HG02678 (cell line): ENCODE measurements at regions not wholly inside any gene's neighbourhood (a gene's known extent, or its start where the extent isn't known, plus 50 kb on each side); places are given as distances from the start of the nearest gene placed in this dataset.
"Not testable (repeated sequence)": the region's sequence is repeated elsewhere in the genome, so short reads cannot be mapped to it uniquely, and the experiment has no call there.

ENCODE experiments used
- ATAC-seq: cut with Tn5 transposase; IDR thresholded peaks from one replicate; pipeline ENCODE4 v1.9.1; 2021; ENCODE audit warnings: mild to moderate bottlenecking, moderate library complexity; ENCODE audit not compliant: unreplicated experiment

DNA sequence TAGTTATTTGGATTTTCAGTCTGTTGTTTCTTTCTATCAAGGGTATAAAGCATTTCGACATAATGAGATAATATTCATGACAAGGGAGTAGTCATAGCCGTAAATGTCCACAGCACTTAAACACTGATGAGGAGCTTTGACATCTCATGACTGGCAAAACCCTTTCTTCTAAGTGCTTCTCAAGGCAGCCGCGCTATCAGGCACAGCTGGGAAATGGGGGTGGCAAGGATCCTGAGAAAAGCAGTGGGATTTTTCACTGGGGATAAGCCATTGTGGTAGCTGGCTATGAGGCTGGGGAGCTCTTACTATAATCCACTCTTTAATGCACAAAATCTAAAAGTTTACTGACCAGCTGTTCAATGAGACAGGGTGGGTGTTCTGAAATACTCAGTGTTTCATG, 493.2 kb upstream of the KLF6 start:
- no peak for ATAC-seq

DNA sequence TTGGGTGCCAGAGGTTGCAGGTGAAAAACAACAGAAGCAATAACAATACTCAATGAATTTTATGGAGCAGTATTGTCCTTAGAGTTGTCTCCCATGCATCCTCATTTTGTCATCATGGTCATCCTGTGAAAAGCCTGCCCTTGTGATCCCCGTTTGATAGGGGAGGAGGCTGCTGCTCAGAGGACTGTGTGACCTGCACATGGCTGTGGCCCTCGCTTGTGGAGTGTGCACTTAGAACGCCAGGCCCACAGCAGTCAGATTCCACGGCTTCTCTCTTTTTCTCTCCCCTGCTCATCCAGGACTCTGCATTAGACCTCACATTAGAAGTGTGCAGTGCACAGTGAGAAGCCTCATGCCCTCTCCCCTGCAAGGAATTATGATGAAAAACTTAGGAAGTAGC, 491.1 kb upstream of the KLF6 start:
- no peak for ATAC-seq

DNA sequence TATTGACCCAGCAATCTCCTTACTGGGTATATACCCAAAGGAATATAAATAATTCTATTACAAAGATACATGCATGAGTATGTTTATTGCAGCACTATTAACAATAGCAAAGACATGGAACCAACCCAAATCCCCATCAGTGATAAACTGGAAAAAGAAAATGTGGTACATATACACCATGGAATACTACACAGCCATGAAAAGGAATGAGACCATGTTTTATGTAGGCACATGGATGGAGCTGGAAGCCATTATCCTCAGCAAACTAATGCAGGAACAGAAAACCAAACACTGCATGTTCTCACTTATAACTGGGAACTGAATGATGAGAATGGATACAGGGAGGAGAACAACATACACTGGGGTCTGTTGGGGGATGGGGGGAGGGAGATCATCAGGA, 489.7 kb upstream of the KLF6 start:
- ATAC-seq, result not testable (repeated sequence)

DNA sequence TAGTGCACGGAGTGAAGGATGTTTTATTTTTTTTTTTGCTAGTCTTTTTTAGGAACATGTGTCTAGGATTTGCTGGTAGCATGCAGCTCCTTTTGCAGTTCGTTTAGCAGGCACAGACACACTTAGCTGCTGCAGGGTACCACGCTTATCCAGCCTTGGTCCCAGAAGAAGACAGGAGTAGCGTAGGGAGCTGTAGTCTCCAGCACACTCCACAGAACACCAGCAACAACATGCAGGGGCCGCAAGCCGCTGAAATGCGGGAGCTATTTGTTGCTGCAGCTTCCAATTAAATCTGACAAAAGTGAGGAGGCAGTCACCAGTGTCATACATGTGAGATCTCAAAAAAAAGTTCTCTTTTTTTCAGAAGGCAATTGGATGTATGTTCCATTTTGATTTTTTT, 486.2 kb upstream of the KLF6 start:
- ATAC-seq, result no peak

DNA sequence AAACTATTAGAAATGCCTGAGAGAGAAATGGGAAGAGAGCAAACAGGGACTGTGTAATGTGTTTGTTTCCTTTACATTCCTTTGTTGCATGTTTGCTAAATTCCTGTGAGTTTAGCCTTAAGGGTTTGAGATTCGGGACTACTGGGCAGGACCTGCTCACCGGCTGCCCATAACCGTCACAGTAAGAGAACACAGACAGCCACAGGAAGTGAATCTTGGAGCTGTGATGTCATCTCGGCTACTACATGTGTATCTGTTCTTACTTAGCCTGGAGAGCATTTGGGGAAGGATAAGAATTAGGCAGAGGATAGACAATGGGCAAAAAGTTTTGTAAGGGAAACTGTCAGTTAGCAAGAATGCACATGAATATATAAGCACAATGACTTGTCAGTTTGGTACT, 485.1 kb upstream of the KLF6 start:
- no peak for ATAC-seq

DNA sequence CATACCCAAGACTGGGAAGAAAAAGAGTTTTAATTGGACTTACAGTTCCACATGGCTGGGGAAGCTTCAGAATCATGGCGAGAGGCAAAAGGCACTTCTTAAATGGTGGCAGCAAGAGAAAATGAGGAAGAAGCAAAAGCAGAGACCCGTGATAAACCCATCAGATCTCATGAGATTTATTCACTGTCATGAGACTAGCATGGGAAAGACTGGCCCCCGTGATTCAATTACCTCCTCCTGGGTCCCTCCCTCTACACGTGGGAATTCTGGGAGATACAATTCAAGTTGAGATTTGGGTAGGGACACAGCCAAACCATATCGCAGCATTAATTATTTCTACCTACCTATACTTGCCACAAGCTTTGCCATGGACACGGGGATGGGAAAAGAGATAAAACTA, 483.5 kb upstream of the KLF6 start:
- ATAC-seq, result not testable (repeated sequence)

DNA sequence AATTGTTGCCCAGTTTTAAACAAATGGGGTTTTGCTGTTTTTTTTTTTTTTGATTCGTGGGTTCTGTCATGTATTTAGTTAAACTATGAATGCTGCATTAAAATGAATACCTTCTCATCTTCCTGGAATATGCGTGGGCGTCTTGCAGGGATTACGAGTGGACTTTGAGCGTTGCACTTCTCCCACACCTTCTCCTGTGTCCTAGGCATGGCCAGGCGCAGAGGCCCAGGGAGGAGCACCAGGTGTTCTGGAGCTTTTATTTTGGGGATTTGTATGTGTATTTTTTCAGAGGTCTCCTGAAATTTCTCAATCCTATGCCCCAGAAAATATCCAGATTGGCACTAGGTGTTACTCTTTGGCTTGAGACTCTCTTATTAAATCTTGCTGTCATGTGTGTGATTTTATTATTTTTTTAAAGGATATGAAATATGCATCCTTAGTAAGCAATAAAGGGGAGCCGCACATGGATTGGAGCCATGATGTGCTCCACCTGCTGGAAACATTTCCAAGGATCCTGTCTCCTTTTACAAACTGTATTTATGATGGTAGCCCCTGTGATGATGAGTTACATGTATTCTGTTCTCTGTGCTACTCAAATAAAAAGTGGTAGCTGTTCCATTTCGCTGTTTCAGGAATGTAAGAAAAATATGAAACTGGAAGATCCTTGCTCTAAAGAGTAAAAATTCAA, 482.2 kb upstream of the KLF6 start:
- ATAC-seq, result no peak

DNA sequence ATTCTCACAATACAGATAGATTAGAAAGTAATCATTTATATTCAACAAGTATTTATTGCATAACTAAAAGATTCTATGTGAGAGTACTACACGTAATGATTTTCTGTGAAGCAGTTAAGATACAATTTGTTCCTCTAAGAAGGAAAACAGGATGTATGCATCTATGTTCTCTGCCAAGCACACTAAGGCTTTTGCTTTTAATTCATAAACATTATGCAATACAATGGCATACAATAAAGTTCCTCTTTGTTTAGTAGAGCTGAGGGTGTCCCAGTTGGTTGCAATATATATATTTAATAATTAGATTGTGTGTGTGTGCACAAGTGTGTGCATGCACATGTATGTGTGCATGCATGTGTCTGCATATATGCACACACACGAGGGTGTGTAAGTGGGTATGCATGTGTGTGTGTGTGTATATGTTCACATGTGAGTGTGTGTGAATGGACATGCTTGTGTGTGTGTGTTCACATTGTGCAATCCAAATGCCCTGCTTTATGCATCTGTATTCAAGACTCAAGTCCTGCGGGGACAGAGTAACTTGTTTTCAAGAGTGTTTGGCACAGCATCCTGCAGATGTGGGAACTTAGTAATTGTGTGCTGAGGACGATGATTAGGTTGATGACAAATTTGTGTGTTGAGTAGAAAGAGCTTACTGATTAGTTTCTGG, 481.5 kb upstream of the KLF6 start:
- ATAC-seq, result no peak

DNA sequence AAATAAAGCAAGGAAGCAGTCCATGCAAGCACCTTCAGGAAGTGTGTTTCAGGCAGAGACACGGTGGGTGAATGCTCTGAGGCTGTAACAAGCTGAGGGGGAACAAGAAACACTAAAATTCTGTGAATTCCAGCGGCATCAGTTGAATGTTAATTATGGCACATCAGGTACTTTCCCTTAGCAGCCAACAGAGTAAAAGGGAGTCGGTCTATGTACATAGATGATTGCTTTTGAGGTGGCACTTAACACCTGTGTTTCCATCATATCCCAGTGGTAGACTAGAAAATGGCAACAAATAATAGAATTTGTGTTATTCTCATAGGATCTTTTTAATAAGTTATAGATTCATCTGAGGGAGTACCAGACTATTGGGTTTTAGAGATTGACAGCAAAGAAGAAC, 481.0 kb upstream of the KLF6 start:
- no peak for ATAC-seq

DNA sequence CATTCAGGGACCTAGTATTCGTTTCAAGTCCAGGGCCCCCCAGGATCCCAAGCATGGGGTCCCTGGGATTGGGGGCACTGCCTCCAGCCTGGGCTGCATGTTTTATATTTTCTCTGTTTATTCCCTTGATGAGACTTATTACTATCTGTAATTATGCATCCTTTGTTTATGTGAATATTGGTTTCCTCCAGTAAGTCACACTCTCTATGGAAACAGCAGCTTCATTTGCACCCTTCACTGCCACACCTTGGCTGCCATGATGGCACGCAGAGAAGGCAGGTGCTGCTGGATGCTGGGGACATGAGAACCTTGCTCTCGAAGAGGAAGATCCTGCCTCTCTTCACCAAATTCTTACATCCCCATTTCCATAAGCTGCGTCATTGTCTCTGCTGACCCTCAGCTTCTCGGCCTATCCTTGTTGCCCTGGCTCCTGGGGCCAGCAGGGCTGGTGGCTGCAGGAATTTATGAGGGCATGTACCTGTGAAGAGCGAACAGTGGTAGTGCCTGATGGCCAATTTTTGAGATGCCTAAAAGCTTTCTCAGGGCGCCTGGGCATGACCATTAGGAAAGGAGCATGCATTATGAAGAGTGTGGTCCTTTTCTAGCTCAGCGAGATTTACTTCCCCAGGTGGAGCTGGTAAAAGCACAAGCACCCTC, 479.3 kb upstream of the KLF6 start:
- ATAC-seq, result no peak

DNA sequence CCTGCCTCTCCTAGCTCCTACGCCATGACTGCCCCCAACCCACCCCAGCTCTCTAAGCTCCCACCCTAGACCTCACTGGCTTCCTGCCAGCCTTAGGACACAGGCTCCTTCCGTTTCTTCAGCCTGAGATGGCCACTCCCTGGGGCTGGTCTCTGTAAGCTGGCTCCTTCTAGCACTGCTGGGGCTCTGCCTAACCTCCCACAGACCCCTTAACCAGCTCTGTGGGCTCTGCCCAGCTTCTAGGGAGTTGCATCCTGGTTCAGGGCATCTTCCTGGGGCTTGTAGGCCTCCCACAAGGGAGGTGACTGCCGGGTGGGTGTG, 478.6 kb upstream of the KLF6 start:
- ATAC-seq, result no peak

DNA sequence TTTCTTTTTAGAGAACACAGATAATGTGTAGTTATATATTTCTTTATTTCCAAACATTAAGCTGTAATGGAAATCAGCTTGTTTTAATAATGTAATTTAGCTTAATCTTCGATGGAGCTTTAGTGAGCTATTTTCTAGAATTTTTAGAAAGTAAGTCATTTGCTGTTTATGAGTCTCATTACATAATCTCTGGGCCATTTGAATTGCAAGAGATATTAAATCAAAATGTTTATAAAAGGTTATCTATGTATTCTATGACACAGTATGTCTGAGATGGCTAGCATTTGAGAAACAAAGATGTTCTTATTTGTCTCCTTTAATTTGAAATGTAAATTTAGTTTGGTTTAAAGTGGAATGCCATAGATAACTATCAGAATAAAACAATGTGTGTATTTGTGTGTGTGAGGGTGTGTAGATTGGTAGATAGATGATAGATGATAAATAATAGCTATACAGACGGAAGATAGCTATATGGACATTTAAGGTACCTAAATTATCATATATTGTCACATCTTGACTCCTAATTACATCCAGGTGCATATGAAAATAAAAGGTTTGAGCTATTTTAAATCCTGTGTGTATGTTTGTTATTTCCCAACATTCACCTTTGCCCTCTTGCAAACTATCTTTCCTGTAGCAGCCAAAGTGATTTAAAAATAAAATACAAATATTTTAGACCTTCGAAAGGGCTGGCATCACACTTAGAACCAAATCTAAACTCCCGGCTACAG, 478.0 kb upstream of the KLF6 start:
- ATAC-seq, result no peak

DNA sequence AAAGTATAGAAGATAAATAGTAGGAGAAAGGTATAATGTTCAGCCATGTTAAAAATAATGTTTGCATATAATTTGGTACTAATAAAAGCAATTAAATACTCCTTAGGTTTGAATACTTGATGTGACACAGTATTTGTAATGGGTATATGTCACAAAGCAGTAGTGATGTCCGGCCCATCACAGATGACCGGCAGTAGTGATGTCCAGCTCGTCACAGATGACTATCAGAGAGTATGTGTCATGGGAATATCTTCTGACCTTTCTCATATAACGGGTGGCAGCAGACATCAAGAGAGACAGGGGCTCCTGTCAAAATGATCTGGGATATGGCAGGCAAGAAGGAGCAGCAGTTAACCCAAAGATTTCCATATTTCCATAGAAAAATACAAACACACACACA, 477.4 kb upstream of the KLF6 start:
- no peak for ATAC-seq

DNA sequence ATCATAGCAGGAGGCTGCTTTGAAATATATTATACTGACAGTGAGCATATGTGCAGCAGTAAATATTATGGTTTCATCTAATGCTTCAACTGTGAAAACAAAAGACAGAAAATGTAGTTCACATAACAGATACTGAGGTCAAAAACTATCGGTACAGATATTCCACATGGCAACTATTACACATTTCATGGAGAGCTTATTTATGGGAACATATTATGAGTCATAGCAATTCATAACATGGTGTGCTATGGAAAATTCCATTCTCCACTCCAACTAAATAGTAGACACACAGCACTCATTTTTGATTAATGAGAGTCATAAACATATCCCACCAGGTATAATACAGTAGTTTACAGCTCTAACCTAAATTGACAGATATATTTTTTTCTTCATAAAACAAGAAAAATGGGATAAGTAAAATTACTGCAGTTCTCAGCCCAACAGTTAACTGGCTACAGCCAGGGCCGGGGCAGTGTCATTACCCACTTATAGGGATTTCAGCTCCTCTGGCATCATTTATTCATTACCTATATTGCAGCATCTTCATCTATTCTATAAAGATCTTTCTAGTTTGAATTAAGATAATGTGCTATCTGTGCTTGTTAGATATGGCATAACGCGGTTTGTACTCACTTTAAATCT, 475.6 kb upstream of the KLF6 start:
- ATAC-seq, result no peak

DNA sequence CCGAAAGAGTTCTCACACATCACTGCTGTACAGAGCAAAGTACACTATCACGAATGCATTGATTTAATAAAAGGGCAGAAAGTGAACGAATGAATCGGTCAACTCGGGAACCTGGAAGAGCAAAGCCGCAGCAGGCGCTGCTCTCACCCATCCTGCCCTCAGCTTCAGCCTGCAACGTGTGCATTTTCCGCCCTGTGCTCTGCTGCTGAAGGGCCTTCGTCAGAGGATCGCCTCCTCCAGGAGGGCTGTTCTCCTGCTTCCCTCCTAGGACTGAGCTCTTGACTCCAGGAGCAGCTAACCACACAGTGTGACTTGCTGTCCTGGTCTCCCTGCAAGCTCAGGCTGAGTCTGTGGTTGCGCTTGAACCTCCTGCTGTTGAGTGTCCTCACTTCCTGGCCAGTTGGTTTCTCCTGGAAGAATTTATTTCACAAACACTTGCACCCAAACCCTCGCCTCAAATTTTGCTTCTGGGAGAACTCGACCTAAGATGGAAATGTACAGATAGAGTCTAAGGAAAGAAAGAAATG, 473.0 kb upstream of the KLF6 start:
- no peak for ATAC-seq

DNA sequence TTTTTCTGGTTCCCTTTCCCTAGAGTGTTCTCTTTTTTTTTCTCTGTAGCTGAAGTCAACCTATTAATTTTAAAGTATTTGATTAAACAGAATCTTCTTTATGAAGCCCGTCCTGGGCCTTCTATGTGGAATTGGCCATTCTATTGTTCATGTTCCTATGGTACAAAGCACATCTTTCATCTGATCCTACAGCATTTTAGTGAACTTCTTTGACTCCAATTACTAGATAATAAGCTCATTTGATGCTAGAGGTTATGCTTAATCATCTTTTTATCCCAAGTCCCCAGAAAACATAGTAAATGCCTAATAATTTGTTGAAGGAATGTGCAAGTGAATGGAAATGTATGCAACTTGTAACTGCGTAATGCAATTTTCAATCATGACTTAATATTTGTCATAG, 472.0 kb upstream of the KLF6 start:
- no peak for ATAC-seq

DNA sequence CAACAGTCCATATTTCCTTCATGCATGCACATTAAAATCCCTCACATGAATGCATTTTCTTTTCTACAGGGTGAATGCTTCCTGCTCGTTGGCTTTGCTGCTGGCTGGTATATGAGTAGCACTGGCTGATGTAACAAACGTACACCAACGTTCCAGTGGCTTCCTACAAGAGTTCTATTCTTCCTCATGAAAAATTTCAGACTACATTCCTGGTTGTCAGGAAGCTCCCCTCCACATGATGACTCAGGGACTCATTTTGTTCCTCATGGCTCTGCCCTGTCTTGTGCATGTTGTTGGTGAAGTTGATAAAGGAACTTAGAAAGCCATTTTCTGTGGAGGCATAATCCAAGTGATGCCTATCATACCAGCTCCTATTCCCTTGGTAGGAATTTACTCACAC, 470.7 kb upstream of the KLF6 start:
- no peak for ATAC-seq

DNA sequence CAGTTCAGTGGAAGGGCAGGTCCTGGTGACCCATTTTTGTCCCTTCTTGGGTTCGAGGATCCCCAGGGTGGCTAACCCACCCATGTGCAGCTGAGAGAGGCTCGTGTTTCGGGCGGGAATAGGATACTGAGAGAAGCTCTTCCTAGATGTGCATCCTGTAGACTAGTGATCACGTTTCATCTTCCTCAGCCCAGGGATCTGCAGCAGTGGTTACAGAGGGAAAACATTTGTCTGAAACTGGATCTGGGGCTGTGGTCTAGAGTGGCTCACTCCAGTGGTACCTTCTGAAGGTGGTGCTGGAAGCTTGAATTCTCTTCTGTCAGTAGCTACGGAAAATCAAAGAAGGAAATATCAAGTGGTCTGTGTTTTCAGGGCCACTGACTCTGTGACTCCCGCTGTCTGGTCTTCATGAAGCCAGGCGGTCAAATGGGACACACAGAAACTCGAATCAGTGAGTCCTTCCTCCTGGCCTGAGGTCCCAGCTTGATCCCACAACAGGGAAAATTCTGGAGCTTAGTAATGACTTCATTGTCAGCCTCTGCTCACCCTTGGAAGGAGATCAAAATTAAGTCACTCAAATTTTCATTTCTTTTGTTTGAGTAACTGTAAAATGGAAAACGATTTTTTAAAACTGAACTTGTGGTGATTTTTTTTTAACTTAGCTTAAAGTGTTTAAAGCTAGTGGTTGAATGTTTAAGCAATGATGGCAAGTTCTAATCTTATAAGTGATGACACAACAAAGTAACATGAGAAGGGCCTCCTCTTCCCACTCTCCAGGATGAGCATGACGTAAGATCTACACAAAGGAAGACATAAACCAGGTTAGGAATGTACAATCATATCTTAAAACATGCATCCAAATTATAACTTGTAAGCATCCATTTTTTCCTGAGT, 469.3 kb upstream of the KLF6 start:
- no peak for ATAC-seq

DNA sequence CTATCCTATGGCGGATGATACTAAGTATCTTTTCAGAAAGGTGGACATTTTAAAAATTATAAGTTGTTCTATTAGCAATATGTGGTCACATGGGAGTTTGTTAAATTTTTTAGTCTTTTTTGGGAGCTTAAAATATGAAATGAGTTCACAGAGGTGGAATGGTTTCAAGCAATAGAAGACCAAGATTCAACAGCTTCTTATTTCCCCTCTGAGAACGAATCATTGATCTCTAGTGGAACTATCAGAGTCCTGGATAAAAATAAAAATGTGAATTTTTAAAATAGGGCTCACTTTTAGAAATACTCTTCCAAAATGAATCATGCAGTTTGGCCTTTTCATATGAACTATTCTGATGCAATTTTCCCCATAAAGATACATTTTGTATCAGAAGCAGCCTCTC, 467.7 kb upstream of the KLF6 start:
- ATAC-seq, result no peak

DNA sequence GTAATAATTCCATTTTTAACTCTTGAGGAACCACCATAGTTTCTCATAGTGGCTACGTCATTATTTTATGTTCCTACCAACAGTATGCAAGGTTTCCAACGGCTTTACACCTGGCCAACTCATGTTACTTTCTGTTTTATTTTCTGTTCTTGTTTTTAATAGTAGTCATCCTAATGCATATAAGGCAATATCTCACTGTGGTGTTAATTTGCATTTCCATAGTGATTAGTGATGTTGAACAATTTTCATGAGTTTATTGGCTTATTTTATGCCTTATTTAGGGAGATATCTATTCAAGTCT, 465.5 kb upstream of the KLF6 start:
- no peak for ATAC-seq
